Stimulated activated CD4-positive, alpha-beta T cell treated with anti-CD3 and anti-CD28 coated beads, TNF-alpha, amount 100 ng/mL, for 48 hours (primary cell): ENCODE measurements at regions not wholly inside any gene's neighbourhood (a gene's known extent, or its start where the extent isn't known, plus 50 kb on each side); places are given as distances from the start of the nearest gene placed in this dataset.

Source experiments
- DNase-seq, 3 donors: peaks; one replicate each; pipeline ENCODE4 v3.0.0-alpha.2; 2020; ENCODE audit warnings: low read depth in 3 of 3

- peak in 1 of 3 donors; percentile 14 for DNase-seq
Measured at GRCh38 chr13:51518827-51519226, 65.4 kb upstream of the WDFY2 start.

DNA sequence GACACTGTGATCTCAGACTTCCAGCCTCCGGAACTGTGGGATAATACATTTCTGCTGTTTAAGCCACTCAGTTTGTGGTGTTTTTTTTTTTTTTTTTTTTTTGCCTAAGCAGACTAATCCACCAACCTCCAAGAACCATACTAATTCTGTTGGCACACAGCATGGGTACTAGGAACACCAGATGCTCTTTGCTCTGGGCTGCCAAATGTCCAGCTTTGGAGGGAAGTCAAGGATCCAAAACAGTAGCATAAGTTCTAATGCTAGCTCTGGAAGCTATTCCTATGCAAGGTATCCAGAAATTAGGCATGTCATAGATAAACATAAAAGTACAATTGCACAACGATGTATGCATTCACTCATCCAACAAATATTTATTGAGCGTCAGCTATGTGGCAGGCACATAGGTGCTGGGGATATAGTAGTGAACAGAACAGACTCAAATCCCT is 64.5 kb upstream of the WDFY2 start:
- DNase-seq = no peak

DNA sequence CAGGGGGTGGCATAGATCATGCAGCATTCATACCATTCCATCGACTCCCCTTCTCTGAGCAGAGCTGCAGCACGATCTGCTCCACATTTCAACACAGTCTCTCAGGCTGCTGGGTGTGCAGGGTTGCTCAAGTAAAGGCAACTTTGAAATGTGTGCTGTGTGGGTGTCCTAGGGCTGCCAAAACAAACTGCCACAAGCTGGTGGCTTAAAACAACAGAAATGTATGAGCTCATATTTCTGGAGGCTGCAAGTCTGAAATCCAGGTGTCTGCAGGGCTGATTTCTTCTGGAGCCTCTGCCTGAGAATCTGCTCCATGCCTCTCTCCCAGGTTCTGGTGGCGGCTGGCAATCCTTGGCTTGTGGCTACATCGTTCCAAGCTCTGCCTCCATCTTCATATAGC is 63.7 kb upstream of the WDFY2 start:
- no peak for DNase-seq

DNA sequence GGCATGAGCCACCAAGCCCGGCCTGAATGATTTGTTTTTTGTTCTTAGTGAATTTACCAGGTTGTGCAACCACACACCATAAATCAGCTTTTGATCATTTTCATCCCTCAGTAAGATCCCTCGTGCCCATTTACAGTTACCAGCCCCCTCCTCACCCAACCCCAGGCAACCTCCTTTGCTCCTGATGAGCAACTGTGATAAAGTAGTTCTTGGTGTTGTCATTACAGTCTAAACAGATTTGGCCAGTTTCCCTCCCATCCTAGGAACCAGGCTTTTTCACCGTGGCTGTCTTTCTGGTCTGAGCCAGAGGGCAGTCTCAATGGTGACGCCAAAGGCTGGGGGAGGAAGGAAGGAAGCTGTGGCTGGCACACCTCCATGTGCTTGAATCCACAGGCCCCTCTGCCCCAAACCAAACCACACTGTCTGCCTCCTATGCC is 61.2 kb upstream of the WDFY2 start:
- DNase-seq = no peak

GRCh38 chr13:51524312-51524711 is 60.0 kb upstream of the WDFY2 start:
- DNase-seq = no peak

DNA sequence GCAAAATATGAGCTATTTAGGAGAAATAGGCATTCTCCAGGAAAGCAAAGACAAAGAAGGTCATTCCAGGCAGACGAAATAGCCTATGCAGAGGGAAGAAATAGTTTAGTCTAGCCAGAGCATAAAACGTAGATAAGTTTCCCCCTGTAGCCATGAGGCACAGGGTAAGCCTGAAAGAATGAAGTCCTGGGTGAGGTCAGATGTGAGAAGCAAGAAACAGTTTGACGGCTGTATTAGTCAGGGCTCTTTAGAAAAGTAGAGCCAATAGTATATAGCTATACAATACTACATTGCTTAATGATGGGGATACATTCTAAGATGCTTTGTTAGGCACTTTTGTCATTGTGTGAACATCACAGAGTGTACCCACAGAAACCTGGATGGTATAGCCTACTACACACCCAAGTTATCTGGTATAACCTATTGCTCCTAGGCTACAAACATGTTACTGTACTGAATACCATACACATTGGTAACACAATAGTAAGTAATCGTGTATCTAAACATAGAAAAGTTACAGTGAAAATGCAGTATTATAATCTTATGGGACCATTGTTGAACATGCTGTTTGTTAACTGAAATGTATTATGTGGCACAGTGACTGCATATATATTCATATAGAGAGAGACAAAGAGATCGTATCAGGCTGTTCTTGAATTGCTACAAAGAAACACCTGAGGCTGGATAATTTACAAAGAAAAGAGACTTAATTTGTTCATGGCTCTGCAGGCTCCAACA is 59.3 kb upstream of the WDFY2 start:
- DNase-seq = no peak

DNA sequence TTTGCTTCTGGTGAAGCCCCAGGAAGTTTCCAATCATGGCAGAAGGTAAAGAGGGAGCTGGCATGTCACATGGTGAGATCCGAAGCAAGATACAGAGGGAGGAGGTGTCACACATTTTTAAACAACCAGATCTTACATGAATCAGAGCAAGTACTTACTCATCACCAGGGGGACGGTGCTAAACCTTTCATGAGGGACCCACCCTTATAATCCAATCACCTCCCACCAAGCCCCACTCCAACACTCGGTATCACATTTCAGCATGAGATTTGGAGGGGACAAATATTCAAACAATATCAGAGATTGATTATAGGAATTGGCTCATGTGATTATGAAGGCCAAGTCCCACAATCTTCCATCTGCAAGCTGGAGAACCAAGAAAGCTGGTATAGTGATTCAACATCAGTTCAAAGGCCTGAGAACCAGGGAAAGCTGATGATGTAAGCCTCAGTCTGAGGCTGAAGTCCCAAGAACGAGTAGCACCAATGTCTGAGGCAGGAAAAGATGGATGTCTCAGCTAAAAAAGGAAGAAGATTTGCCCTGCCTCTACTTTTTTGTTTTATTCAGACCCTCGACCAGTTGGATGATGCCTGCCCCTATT is 58.6 kb upstream of the WDFY2 start:
- DNase-seq = no peak

- DNase-seq = no peak
Measured at GRCh38 chr13:51526202-51526601, 58.1 kb upstream of the WDFY2 start.

DNA sequence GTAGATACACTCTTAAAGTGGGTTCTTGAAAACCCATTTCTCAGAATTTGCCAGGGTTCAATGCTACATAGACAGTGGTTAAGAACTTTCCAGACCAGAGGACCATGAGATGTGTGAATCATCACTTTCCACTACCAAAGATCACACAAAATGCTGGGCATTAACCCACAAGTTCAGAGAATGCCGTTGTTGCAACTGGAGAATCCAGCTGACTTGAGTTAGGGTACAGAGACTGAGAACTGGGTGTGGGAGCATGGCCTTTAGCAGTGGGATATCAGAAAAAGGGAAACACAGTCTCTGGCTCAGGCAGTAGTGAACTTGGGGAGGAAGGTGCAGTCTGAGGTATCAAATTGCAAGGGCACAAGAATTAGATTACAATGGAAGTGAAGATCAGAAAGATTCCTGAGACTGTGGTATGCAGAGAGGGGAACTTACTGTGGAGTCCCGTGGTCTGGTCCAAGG is 51.5 kb upstream of the WDFY2 start:
- no peak for DNase-seq

- peak in 1 of 3 donors; percentile 8 for DNase-seq
Measured at GRCh38 chr13:51534041-51534817, 50.0 kb upstream of the WDFY2 start.
